A673 (cell line): ENCODE measurements at regions not wholly inside any gene's neighbourhood (a gene's known extent, or its start where the extent isn't known, plus 50 kb on each side); places are given as distances from the start of the nearest gene placed in this dataset.

Source experiments
- BruUV-seq: library from RNA; stranded (reverse); fragments of 400-500 nt; replicated peaks from 2 replicates; lab custom pipeline; 2021; lab: Mats Ljungman, UMichigan
- CTCF ChIA-PET: fragments of 300-600 bp; sonication (Branson Sonifier 250); formaldehyde crosslinking; loops from one replicate; lab custom pipeline; 2022; ENCODE audit warnings: antibody characterized with exemption; lab: Charles Lee
- POLR2A ChIA-PET: fragments of 300-600 bp; sonication (Branson Sonifier 250); formaldehyde crosslinking; loops from one replicate; lab custom pipeline; 2022; ENCODE audit warnings: antibody characterized with exemption; ENCODE audit not compliant: low non-redundant PET; lab: Charles Lee
- DNase-seq: peaks from one replicate; pipeline ENCODE4 v3.0.0-alpha.2; 2015; ENCODE audit warnings: low spot score
- H3K27ac ChIP-seq: fragments of 200-600 bp; sonication (generic); 2 replicates; pipeline ENCODE4 v1.5.1; 2016; ENCODE audit warnings: mixed run types, low read depth, mild to moderate bottlenecking, mixed read lengths, antibody characterized with exemption, low read length; ENCODE audit not compliant: poor library complexity, severe bottlenecking
- H3K27me3 ChIP-seq: fragments of 200-600 bp; sonication (generic); replicated peaks from 2 replicates; pipeline ENCODE4 v1.6.1; 2017; ENCODE audit warnings: mixed run types, low read depth, mild to moderate bottlenecking, mixed read lengths, antibody characterized with exemption, low read length; ENCODE audit not compliant: insufficient read depth, poor library complexity
- H3K36me3 ChIP-seq: fragments of 200-600 bp; sonication (generic); 2 replicates; pipeline ENCODE4 v1.6.1; 2016; ENCODE audit warnings: mixed run types, mild to moderate bottlenecking, mixed read lengths, antibody characterized with exemption, low read length; ENCODE audit not compliant: insufficient read depth, poor library complexity, severe bottlenecking
- H3K4me1 ChIP-seq: fragments of 200-600 bp; sonication (generic); 2 replicates; pipeline ENCODE4 v1.6.1; 2017; ENCODE audit warnings: mixed run types, mild to moderate bottlenecking, mixed read lengths, antibody characterized with exemption, low read length; ENCODE audit not compliant: insufficient read depth, poor library complexity, severe bottlenecking
- H3K4me3 ChIP-seq: fragments of 200-600 bp; sonication (generic); 2 replicates; pipeline ENCODE4 v1.5.1; 2016; ENCODE audit warnings: low read depth, mixed run types, mild to moderate bottlenecking, mixed read lengths, low read length; ENCODE audit not compliant: poor library complexity, severe bottlenecking
- H3K9me3 ChIP-seq: fragments of 200-600 bp; sonication (generic); 2 replicates; pipeline ENCODE4 v1.6.1; 2016; ENCODE audit warnings: mixed run types, low read depth, mild to moderate bottlenecking, mixed read lengths, antibody characterized with exemption, low read length; ENCODE audit not compliant: poor library complexity, severe bottlenecking
- EZH2 ChIP-seq: fragments of 200-600 bp; sonication (generic); IDR thresholded peaks from 2 replicates; pipeline ENCODE4 v1.6.1; 2017; ENCODE audit warnings: borderline replicate concordance, low read depth, mild to moderate bottlenecking, mixed read lengths, antibody characterized with exemption, low read length; ENCODE audit not compliant: poor library complexity, severe bottlenecking
- intact Hi-C: fragments of 100-400 bp; cut with micrococcal nuclease; formaldehyde crosslinking; loops from one replicate; pipeline ENCODE4 v1.10.0; 2022; ENCODE audit not compliant: unreplicated experiment
- TF ChIP-seq, protein P1 (sequence below): fragments of 300-800, 200-600 bp; sonication (generic); conservative IDR thresholded peaks from 2 replicates; pipeline ENCODE4 v1.5.1; 2017; ENCODE audit warnings: low read depth, mild to moderate bottlenecking, antibody characterized with exemption, low read length, moderate library complexity, mixed read lengths

DNA sequence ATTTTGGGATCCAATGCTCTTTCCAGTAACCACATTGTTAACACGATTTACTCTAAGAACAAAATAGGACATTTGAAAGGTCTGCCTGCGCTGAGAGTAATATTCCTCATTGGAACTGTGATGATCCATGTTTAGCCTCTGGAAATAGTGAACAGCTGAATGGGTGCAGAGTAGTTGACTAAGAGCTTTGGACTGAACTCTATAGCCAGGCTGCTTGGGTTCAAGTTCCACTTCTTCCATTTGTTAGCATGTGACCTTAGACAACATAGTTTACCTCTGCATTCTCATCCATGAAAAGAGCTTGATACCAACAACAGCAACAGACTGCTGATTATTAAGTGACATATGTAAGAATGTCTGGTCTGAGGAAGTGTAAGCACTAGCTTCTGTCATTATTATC is 128.3 kb upstream of the MMADHC start:
- no TSS peak for BruUV-seq
- intact Hi-C loops = loop anchor here (2.0 kb wide), 1 partner anchor 119 kb away; no protein-coding TSS in a partner anchor
- Histone ChIP-seq H3K4me1 (peaks cover 4% of the 10 kb centered on the region), H3K27ac (no peak overlapping the region), H3K9me3 (no peaks in the 10 kb centered on the region), H3K27me3 (no peaks in the 10 kb centered on the region), H3K36me3 (no peaks in the 10 kb centered on the region), H3K4me3 (no peak overlapping the region)
- TF ChIP-seq, protein P1, sequence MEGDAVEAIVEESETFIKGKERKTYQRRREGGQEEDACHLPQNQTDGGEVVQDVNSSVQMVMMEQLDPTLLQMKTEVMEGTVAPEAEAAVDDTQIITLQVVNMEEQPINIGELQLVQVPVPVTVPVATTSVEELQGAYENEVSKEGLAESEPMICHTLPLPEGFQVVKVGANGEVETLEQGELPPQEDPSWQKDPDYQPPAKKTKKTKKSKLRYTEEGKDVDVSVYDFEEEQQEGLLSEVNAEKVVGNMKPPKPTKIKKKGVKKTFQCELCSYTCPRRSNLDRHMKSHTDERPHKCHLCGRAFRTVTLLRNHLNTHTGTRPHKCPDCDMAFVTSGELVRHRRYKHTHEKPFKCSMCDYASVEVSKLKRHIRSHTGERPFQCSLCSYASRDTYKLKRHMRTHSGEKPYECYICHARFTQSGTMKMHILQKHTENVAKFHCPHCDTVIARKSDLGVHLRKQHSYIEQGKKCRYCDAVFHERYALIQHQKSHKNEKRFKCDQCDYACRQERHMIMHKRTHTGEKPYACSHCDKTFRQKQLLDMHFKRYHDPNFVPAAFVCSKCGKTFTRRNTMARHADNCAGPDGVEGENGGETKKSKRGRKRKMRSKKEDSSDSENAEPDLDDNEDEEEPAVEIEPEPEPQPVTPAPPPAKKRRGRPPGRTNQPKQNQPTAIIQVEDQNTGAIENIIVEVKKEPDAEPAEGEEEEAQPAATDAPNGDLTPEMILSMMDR = no peak
- no peak for TF ChIP-seq EZH2
- POLR2A ChIA-PET = no interaction called here
- DNase-seq = no peak
- CTCF ChIA-PET = no interaction called here

- Histone ChIP-seq H3K4me3 (no peak overlapping the region), H3K36me3 (no peaks in the 10 kb centered on the region), H3K9me3 (no peaks in the 10 kb centered on the region), H3K27ac (no peak overlapping the region), H3K27me3 (no peaks in the 10 kb centered on the region), H3K4me1 (no peaks in the 10 kb centered on the region)
- ChIA-PET POLR2A (no interaction called here), CTCF (no interaction called here)
- peak; percentile 52 for DNase-seq
- TF ChIP-seq, protein P1 = peak; percentile 70
- no peak for TF ChIP-seq EZH2
- BruUV-seq = no TSS peak
- intact Hi-C loops = loop anchor here (2.0 kb wide), 1 partner anchor 118 kb away; no protein-coding TSS in a partner anchor
These were observed 127.5 kb upstream of the MMADHC start for GRCh38 chr2:149715005-149715592.

DNA sequence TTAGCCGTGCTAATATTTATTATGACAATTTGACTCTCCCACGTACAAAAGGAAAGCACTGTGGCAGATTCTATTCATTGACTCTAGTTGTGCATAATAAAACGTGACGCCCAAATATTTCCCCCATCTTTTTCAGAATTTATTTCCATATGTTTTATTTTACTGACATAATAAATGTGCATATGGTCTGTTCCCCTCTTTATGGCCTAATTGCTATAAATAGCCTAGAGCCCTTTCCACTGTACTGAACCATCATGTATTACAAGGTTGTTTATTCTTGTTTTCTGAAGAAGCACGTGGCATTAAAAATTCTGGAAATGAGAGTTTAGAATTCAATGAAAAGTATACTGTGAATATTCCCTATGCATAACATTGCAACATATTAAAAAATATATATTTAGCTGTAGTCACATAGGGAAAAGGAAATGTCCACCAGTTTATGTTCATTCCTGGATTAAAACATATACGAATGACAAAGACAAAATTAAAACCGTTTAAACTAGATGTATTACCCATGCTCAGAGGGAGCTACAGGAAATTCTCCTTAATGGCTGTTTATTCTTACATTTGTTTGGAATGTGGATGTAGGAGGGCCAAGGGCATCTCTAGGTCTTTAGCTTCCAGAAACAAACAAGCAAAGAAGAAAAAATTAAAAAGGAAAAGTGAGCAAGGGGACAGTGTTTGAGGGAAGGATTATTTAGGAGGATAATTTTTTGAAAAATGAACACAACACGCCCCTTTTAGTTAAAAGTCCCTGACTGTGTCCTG is 122.1 kb upstream of the MMADHC start:
- BruUV-seq = no TSS peak
- no peak overlapping the region for H3K27ac ChIP-seq
- no peak for TF ChIP-seq EZH2
- TF ChIP-seq, protein P1 = no peak
- ChIA-PET POLR2A (no interaction called here), CTCF (no interaction called here)
- no peak overlapping the region for H3K4me3 ChIP-seq
- no peaks in the 10 kb centered on the region for H3K27me3 ChIP-seq
- H3K36me3 ChIP-seq = no peaks in the 10 kb centered on the region
- no peaks in the 10 kb centered on the region for H3K4me1 ChIP-seq
- intact Hi-C loops = no loop called here
- no peaks in the 10 kb centered on the region for H3K9me3 ChIP-seq
- DNase-seq = no peak
